Endothelial cell of umbilical vein (primary cell): ENCODE measurements at regions not wholly inside any gene's neighbourhood (a gene's known extent, or its start where the extent isn't known, plus 50 kb on each side); places are given as distances from the start of the nearest gene placed in this dataset.

Source experiments
- EZH2 ChIP-seq: IDR thresholded peaks from 2 replicates; pipeline ENCODE4 v1.6.1; 2012; ENCODE audit warnings: borderline replicate concordance, low read depth, mild to moderate bottlenecking, moderate library complexity, low read length, inconsistent platforms; ENCODE audit not compliant: severe bottlenecking
- FOS ChIP-seq: IDR thresholded peaks from 2 replicates; pipeline ENCODE4 v1.6.1; 2011; ENCODE audit warnings: mild to moderate bottlenecking, low read length, moderate library complexity, borderline replicate concordance; ENCODE audit not compliant: insufficient read depth
- MYC ChIP-seq: IDR thresholded peaks from one replicate; pipeline ENCODE4 v1.6.1; 2011; ENCODE audit warnings: mild to moderate bottlenecking, low read depth, low read length
- POLR2A ChIP-seq: IDR thresholded peaks from 2 replicates; pipeline ENCODE4 v1.6.1; 2012; ENCODE audit warnings: low read depth, mild to moderate bottlenecking, control low read depth, low read length
- TF ChIP-seq, protein P1 (sequence below), 2 donors: IDR thresholded peaks; 1 replicate in 1 of 2; 2 replicates in 1 of 2; pipeline ENCODE4 v1.5.1; 2011; ENCODE audit warnings: low read length in 2 of 2, mild to moderate bottlenecking in 2 of 2, moderate library complexity in 2 of 2, control low read depth in 1 of 2, inconsistent platforms in 1 of 2, low read depth in 1 of 2; ENCODE audit not compliant: insufficient read depth in 1 of 2; ENCODE audit errors: extremely low read depth in 1 of 2
- TF ChIP-seq, protein P2 (sequence below): IDR thresholded peaks from 2 replicates; pipeline ENCODE4 v1.6.1; 2011; ENCODE audit not compliant: insufficient read depth, insufficient read length

DNA sequence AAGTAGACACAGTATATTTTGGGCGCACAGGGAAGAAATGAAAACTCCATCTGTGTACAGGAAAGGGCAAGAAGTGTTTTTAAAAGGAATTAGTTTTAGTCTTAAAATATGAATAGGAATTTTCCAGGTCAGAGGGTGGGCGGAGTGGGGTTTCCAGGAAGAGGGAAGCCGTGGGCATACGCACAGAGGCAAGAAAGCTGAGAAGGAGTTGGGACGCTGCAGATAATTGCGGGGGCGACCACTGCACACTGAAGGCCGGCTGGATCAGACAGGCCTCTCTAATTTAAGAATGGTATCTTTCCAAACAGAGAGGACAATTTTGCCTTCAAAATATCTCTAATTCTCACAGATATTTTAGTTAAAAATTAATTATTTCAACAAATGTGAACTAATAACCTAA, 189.1 kb upstream of the INHBA start:
- no peak for TF ChIP-seq FOS
- TF ChIP-seq, protein P1, sequence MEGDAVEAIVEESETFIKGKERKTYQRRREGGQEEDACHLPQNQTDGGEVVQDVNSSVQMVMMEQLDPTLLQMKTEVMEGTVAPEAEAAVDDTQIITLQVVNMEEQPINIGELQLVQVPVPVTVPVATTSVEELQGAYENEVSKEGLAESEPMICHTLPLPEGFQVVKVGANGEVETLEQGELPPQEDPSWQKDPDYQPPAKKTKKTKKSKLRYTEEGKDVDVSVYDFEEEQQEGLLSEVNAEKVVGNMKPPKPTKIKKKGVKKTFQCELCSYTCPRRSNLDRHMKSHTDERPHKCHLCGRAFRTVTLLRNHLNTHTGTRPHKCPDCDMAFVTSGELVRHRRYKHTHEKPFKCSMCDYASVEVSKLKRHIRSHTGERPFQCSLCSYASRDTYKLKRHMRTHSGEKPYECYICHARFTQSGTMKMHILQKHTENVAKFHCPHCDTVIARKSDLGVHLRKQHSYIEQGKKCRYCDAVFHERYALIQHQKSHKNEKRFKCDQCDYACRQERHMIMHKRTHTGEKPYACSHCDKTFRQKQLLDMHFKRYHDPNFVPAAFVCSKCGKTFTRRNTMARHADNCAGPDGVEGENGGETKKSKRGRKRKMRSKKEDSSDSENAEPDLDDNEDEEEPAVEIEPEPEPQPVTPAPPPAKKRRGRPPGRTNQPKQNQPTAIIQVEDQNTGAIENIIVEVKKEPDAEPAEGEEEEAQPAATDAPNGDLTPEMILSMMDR (IDR thresholded peaks at IDR 0.05; ENCODE audit: extremely low read depth in 1 of 2, insufficient read depth in 1 of 2, low read depth in 1 of 2, low read length in 2 of 2): no peak
- TF ChIP-seq, protein P2, sequence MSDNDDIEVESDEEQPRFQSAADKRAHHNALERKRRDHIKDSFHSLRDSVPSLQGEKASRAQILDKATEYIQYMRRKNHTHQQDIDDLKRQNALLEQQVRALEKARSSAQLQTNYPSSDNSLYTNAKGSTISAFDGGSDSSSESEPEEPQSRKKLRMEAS: no peak
- no peak for TF ChIP-seq MYC
- no peak for TF ChIP-seq EZH2
- TF ChIP-seq POLR2A: no peak
